GM12878 (cell line): ENCODE measurements at regions not wholly inside any gene's neighbourhood (a gene's known extent, or its start where the extent isn't known, plus 50 kb on each side); places are given as distances from the start of the nearest gene placed in this dataset.

Source experiments
- ATAC-seq: fragments of 200-7000 bp; cut with Tn5 transposase; 3 replicates; pipeline ENCODE4 v1.9.1; 2020; ENCODE audit warnings: mild to moderate bottlenecking, moderate library complexity
- BruUV-seq: library from RNA; stranded (reverse); fragments of 400-500 nt; replicated peaks from 2 replicates; lab custom pipeline; 2021; lab: Mats Ljungman, UMichigan
- CTCF ChIA-PET: fragments of 300-600 bp; sonication (Branson Sonifier 250); formaldehyde crosslinking; extraction: SDS; loops from one replicate; lab custom pipeline; 2021; ENCODE audit warnings: inconsistent platforms; lab: Yijun Ruan, JAX
- POLR2A ChIA-PET: fragments of 350-600 bp; formaldehyde crosslinking; extraction: SDS; loops from one replicate; lab custom pipeline; 2021; ENCODE audit warnings: inconsistent platforms; lab: Charles Lee
- RAD21 ChIA-PET: fragments of 300-600 bp; sonication (Branson Sonifier 250); formaldehyde crosslinking; loops from one replicate; lab custom pipeline; 2023; ENCODE audit warnings: antibody characterized with exemption; ENCODE audit not compliant: unreplicated experiment; lab: Charles Lee
- SMC1A ChIA-PET: fragments of 300-600 bp; sonication (Branson Sonifier 250); formaldehyde crosslinking; loops from one replicate; lab custom pipeline; 2023; ENCODE audit not compliant: unreplicated experiment, uncharacterized antibody; lab: Charles Lee
- DNase-seq: peaks from one replicate; pipeline ENCODE4 v3.0.0-alpha.2; 2011; ENCODE audit warnings: low read depth, low spot score
- FAIRE-seq: peaks from 3 replicates; lab custom pipeline; 2011; peaks lifted over from hg19 to GRCh38; lab: Jason Lieb, UNC
- H2AFZ ChIP-seq: 2 replicates; pipeline ENCODE4 v1.6.0; 2011; ENCODE audit warnings: low read depth, low read length, control low read depth; ENCODE audit not compliant: control insufficient read depth
- H3K27ac ChIP-seq: 2 replicates; pipeline ENCODE4 v1.5.1; 2011; ENCODE audit warnings: control low read depth; ENCODE audit not compliant: control insufficient read depth, insufficient read depth
- H3K27me3 ChIP-seq, 2 experiments: replicated peaks in 1 of 2; 2 replicates each; pipeline versions ENCODE4 v1.6.0 to v1.6.1; 2011; ENCODE audit warnings: low read length in 1 of 2; ENCODE audit not compliant: control insufficient read depth in 2 of 2, insufficient read depth in 2 of 2
- H3K36me3 ChIP-seq, 2 experiments: 2 replicates each; pipeline ENCODE4 v1.5.1; 2011; ENCODE audit warnings: low read length in 1 of 2; ENCODE audit not compliant: control insufficient read depth in 2 of 2, insufficient read depth in 2 of 2
- H3K4me1 ChIP-seq: 2 replicates; pipeline ENCODE4 v1.6.1; 2011; ENCODE audit warnings: mild to moderate bottlenecking, low read length, moderate library complexity, mixed read lengths; ENCODE audit not compliant: control insufficient read depth, insufficient read depth
- H3K4me2 ChIP-seq: 2 replicates; pipeline ENCODE4 v1.6.0; 2011; ENCODE audit warnings: control low read depth; ENCODE audit not compliant: control insufficient read depth, insufficient read depth
- H3K4me3 ChIP-seq: fragments of 200-600 bp; sonication (generic); 2 replicates; pipeline ENCODE4 v1.5.1; 2016
- H3K79me2 ChIP-seq: 2 replicates; pipeline ENCODE4 v1.6.0; 2011; ENCODE audit warnings: low read length; ENCODE audit not compliant: control insufficient read depth, insufficient read depth
- H3K9ac ChIP-seq: 2 replicates; pipeline ENCODE4 v1.8.0; 2011; ENCODE audit warnings: low read length, control low read depth, mixed read lengths; ENCODE audit not compliant: control insufficient read depth, insufficient read depth
- H3K9me3 ChIP-seq: replicated peaks from 3 replicates; pipeline ENCODE4 v1.5.1; 2011; ENCODE audit warnings: mild to moderate bottlenecking, low read length; ENCODE audit not compliant: control insufficient read depth, insufficient read depth
- H4K20me1 ChIP-seq: 2 replicates; pipeline ENCODE4 v1.6.0; 2011; ENCODE audit not compliant: control insufficient read depth, insufficient read depth
- ATF7 ChIP-seq: fragments of 450-650 bp; IDR thresholded peaks from 2 replicates; pipeline ENCODE4 v1.6.1; 2016; ENCODE audit warnings: low read depth, mild to moderate bottlenecking
- BCL3 ChIP-seq: IDR thresholded peaks from 2 replicates; pipeline ENCODE4 v1.6.1; 2011; ENCODE audit warnings: borderline replicate concordance, low read depth, mild to moderate bottlenecking, moderate library complexity, low read length; ENCODE audit not compliant: insufficient read depth, poor library complexity, severe bottlenecking
- IKZF2 ChIP-seq, 2 experiments: fragments of 450-650 bp; IDR thresholded peaks; 2 replicates each; pipeline ENCODE4 v1.6.1; 2017; ENCODE audit warnings: mild to moderate bottlenecking in 2 of 2, moderate library complexity in 2 of 2
- KAT2A ChIP-seq: conservative IDR thresholded peaks from 2 replicates; pipeline ENCODE4 v1.6.1; 2011; ENCODE audit warnings: low read depth, low read length; ENCODE audit not compliant: control insufficient read depth
- MEF2B ChIP-seq: fragments of 450-650 bp; IDR thresholded peaks from 2 replicates; pipeline ENCODE4 v1.6.1; 2018; ENCODE audit warnings: mild to moderate bottlenecking, moderate library complexity; ENCODE audit not compliant: partially characterized antibody, poor library complexity, severe bottlenecking
- MLLT1 ChIP-seq: fragments of 450-650 bp; IDR thresholded peaks from 2 replicates; pipeline ENCODE4 v1.6.1; 2016; ENCODE audit warnings: mild to moderate bottlenecking
- PAX5 ChIP-seq: IDR thresholded peaks from 2 replicates; pipeline ENCODE4 v1.6.1; 2011; ENCODE audit warnings: low read depth, low read length, borderline replicate concordance
- POLR2AphosphoS5 ChIP-seq: IDR thresholded peaks from 2 replicates; pipeline ENCODE4 v1.6.1; 2011; ENCODE audit warnings: mild to moderate bottlenecking, low read length, inconsistent platforms
- SRF ChIP-seq, 2 experiments: IDR thresholded peaks; 2 replicates each; pipeline ENCODE4 v1.6.1; 2011; ENCODE audit warnings: low read depth in 2 of 2, low read length in 2 of 2, mild to moderate bottlenecking in 1 of 2, moderate library complexity in 1 of 2
- ZNF217 ChIP-seq: fragments of 450-650 bp; IDR thresholded peaks from 2 replicates; pipeline ENCODE4 v1.6.1; 2017; ENCODE audit warnings: antibody characterized with exemption, mild to moderate bottlenecking
- ZNF687 ChIP-seq: fragments of 450-650 bp; IDR thresholded peaks from 2 replicates; pipeline ENCODE4 v1.6.1; 2017; ENCODE audit warnings: mild to moderate bottlenecking, moderate library complexity
- ZZZ3 ChIP-seq: IDR thresholded peaks from 2 replicates; pipeline ENCODE4 v1.6.1; 2011; ENCODE audit warnings: low read depth; ENCODE audit not compliant: control insufficient read depth, insufficient read length
- WGBS: methylation state at CpG from one replicate; pipeline ENCODE4 v1.1.6; 2016; ENCODE audit warnings: low lambda C conversion rate; ENCODE audit not compliant: insufficient replicate concordance, insufficient coverage; ENCODE audit errors: missing lambda C conversion rate; 5-methylcytosine and 5-hydroxymethylcytosine counted together
- in situ Hi-C: fragments of 300-500 bp; cut with MboI; formaldehyde crosslinking; loops from 9 replicates; pipeline ENCODE4 v1.14.3; 2018; ENCODE audit warnings: mixed read lengths
- intact Hi-C: fragments of 100-400 bp; cut with micrococcal nuclease; formaldehyde crosslinking; loops from one replicate; pipeline ENCODE4 v1.14.2; 2022; ENCODE audit not compliant: unreplicated experiment

- no peak for DNase-seq
- Histone ChIP-seq H3K79me2 (no peaks in the 10 kb centered on the region), H3K36me3 (no peaks in the 10 kb centered on the region), H3K9me3 (no peaks in the 10 kb centered on the region), H3K4me2 (no peak overlapping the region), H3K27me3 (no peaks in the 10 kb centered on the region), H4K20me1 (no peaks in the 10 kb centered on the region), H3K4me3 (no peak overlapping the region)
- no TSS peak for BruUV-seq
- POLR2A ChIA-PET, result no interaction called here
- no peak for ATAC-seq
- intact Hi-C loops (no loop called here), in situ Hi-C loops (no loop called here)
- WGBS, result 4% methylated on average over 2 of the region's 2 CpGs
- no peak for TF ChIP-seq PAX5
- TF ChIP-seq IKZF2 (IDR thresholded peaks at IDR 0.05), result no peak
- no peak for TF ChIP-seq BCL3
- TF ChIP-seq, all 136 proteins: peak for 0
- ChIA-PET CTCF (no interaction called here), RAD21 (no interaction called here), SMC1A (no interaction called here)
- Histone ChIP-seq H3K9ac (no peak overlapping the region), H2AFZ (no peak overlapping the region), H3K27ac (no peak overlapping the region), H3K4me1 (no peaks in the 10 kb centered on the region)
- no peak for FAIRE-seq
Observed at GRCh38 chrX:106278951-106279350, 110.8 kb downstream of the PWWP3B start.

- no peak for FAIRE-seq
- POLR2A ChIA-PET, result no interaction called here
- no peak for TF ChIP-seq MEF2B
- TF ChIP-seq MLLT1, result no peak
- no peak for TF ChIP-seq ATF7
- TF ChIP-seq ZNF687, result no peak
- TF ChIP-seq SRF (IDR thresholded peaks at IDR 0.05; ENCODE audit: low read depth in 2 of 2, low read length in 2 of 2), result no peak
- no peak for TF ChIP-seq ZZZ3
- TF ChIP-seq ZNF217, result no peak
- no peak for TF ChIP-seq POLR2AphosphoS5
- TF ChIP-seq KAT2A, result no peak
Observed at GRCh38 chrX:106281383-106281782, 113.3 kb downstream of the PWWP3B start.

More at GRCh38 chrX:106281383-106281782, 113.3 kb downstream of the PWWP3B start:
- CTCF ChIA-PET, result no interaction called here
- SMC1A ChIA-PET, result no interaction called here
- Histone ChIP-seq H3K4me3 (no peak overlapping the region), H3K4me1 (no peaks in the 10 kb centered on the region), H2AFZ (no peak overlapping the region), H3K4me2 (no peak overlapping the region), H3K79me2 (no peaks in the 10 kb centered on the region), H3K9ac (no peak overlapping the region), H3K36me3 (no peaks in the 10 kb centered on the region), H3K27ac (no peak overlapping the region), H3K9me3 (no peaks in the 10 kb centered on the region), H3K27me3 (no peaks in the 10 kb centered on the region), H4K20me1 (no peaks in the 10 kb centered on the region)
- ATAC-seq (no peak), DNase-seq (no peak)
- 17% methylated on average over 2 of the region's 2 CpGs for WGBS
- RAD21 ChIA-PET, result no interaction called here
- intact Hi-C loops (no loop called here), in situ Hi-C loops (no loop called here)
- no TSS peak for BruUV-seq
